ENCODE measurements at regions not wholly inside any gene's neighbourhood (a gene's known extent, or its start where the extent isn't known, plus 50 kb on each side); places are given as distances from the start of the nearest gene placed in this dataset.

- no peaks in the 10 kb centered on the region for H3K27me3 ChIP-seq (ENCODE audit: control insufficient read depth, insufficient read depth, low read length, poor library complexity, severe bottlenecking)
- no peaks in the 10 kb centered on the region for H3K4me1 ChIP-seq (ENCODE audit: control insufficient read depth, insufficient read depth, low read length)
- no peaks in the 10 kb centered on the region for H3K36me3 ChIP-seq (ENCODE audit: control insufficient read depth, insufficient read depth, low read length)
- H3K27ac ChIP-seq (ENCODE audit: insufficient read depth, low read depth, low read length, poor library complexity, severe bottlenecking): no peak overlapping the region
- no peaks in the 10 kb centered on the region for H3K9me3 ChIP-seq (ENCODE audit: control insufficient read depth, low read length)
- H3K4me3 ChIP-seq (ENCODE audit: insufficient read depth, low read depth, low read length): no peak overlapping the region
These were observed 212.4 kb upstream of the USP25 start for GRCh38 chr21:15517394-15517793.

- no peak overlapping the region for H3K4me3 ChIP-seq (ENCODE audit: insufficient read depth, low read depth, low read length)
- no peaks in the 10 kb centered on the region for H3K4me1 ChIP-seq (ENCODE audit: control insufficient read depth, insufficient read depth, low read length)
- H3K9me3 ChIP-seq (ENCODE audit: control insufficient read depth, low read length): no peaks in the 10 kb centered on the region
- H3K27me3 ChIP-seq (ENCODE audit: control insufficient read depth, insufficient read depth, low read length, poor library complexity, severe bottlenecking): no peaks in the 10 kb centered on the region
- H3K36me3 ChIP-seq (ENCODE audit: control insufficient read depth, insufficient read depth, low read length): no peaks in the 10 kb centered on the region
- 85 to 94% methylated on average over 2 to 4 of the region's 4 CpGs for WGBS, 2 experiments
- no peak overlapping the region for H3K27ac ChIP-seq (ENCODE audit: insufficient read depth, low read depth, low read length, poor library complexity, severe bottlenecking)
These were observed 208.8 kb upstream of the USP25 start for GRCh38 chr21:15520811-15521643.

- no peaks in the 10 kb centered on the region for H3K4me1 ChIP-seq (ENCODE audit: control insufficient read depth, insufficient read depth, low read length)
- 92 to 96% methylated on average over 5 of the region's 5 CpGs for WGBS, 2 experiments
- no peaks in the 10 kb centered on the region for H3K27me3 ChIP-seq (ENCODE audit: control insufficient read depth, insufficient read depth, low read length, poor library complexity, severe bottlenecking)
- H3K27ac ChIP-seq (ENCODE audit: insufficient read depth, low read depth, low read length, poor library complexity, severe bottlenecking): no peak overlapping the region
- H3K9me3 ChIP-seq (ENCODE audit: control insufficient read depth, low read length): no peaks in the 10 kb centered on the region
- no peak overlapping the region for H3K4me3 ChIP-seq (ENCODE audit: insufficient read depth, low read depth, low read length)
- H3K36me3 ChIP-seq (ENCODE audit: control insufficient read depth, insufficient read depth, low read length): no peaks in the 10 kb centered on the region
These were observed 208.2 kb upstream of the USP25 start for GRCh38 chr21:15521644-15522001.

DNA sequence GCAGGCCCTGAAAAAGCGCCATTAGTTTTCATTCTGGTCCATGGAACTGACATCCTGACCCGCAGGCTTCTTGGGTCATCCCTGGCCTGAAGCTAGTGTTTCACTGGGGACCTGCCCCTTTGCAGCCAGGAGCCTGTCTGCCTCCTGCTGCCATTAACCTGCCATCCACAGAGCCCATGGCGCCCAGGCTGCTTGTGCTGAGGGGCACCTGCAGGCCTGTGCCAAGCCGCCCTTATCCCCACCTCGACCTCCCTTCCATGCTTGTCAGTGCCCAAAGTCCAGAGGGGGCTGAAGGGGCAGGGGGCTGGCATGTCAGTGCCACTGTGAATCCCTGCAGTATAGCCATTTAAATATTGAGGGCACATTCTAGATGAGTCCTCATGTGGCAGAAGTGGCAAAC, 207.6 kb upstream of the USP25 start:
- no peak overlapping the region for H3K27ac ChIP-seq (ENCODE audit: insufficient read depth, low read depth, low read length, poor library complexity, severe bottlenecking)
- H3K4me1 ChIP-seq (ENCODE audit: control insufficient read depth, insufficient read depth, low read length): no peaks in the 10 kb centered on the region
- no peaks in the 10 kb centered on the region for H3K36me3 ChIP-seq (ENCODE audit: control insufficient read depth, insufficient read depth, low read length)
- 93% methylated on average over 5 of the region's 5 CpGs for WGBS, 2 experiments
- no peak overlapping the region for H3K4me3 ChIP-seq (ENCODE audit: insufficient read depth, low read depth, low read length)
- H3K9me3 ChIP-seq (ENCODE audit: control insufficient read depth, low read length): no peaks in the 10 kb centered on the region
- H3K27me3 ChIP-seq (ENCODE audit: control insufficient read depth, insufficient read depth, low read length, poor library complexity, severe bottlenecking): no peaks in the 10 kb centered on the region

DNA sequence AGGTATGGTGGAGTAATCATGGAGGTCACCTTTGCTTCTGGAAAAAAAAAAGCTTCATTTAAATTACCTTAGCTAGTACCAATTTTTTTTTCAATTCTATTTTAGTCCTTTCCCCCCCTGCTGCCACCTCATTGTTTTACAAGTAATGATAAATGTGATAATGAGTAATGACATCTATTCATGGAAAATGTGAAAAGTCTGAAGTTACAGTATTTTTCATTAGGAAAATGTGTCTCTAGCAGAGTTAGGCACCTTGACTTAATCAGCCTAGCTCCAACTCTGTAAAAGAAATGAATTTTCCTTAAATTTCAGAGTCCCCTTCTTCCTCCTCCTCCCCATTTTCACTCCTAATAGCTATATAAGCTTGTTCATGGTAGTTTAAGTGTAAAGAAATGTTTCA, 204.9 kb upstream of the USP25 start:
- Histone ChIP-seq H3K36me3 (ENCODE audit: control insufficient read depth, insufficient read depth, low read length) (no peaks in the 10 kb centered on the region), H3K4me3 (ENCODE audit: insufficient read depth, low read depth, low read length) (no peak overlapping the region), H3K9me3 (ENCODE audit: control insufficient read depth, low read length) (no peaks in the 10 kb centered on the region), H3K27ac (ENCODE audit: insufficient read depth, low read depth, low read length, poor library complexity, severe bottlenecking) (no peak overlapping the region), H3K4me1 (ENCODE audit: control insufficient read depth, insufficient read depth, low read length) (no peaks in the 10 kb centered on the region), H3K27me3 (ENCODE audit: control insufficient read depth, insufficient read depth, low read length, poor library complexity, severe bottlenecking) (no peaks in the 10 kb centered on the region)

DNA sequence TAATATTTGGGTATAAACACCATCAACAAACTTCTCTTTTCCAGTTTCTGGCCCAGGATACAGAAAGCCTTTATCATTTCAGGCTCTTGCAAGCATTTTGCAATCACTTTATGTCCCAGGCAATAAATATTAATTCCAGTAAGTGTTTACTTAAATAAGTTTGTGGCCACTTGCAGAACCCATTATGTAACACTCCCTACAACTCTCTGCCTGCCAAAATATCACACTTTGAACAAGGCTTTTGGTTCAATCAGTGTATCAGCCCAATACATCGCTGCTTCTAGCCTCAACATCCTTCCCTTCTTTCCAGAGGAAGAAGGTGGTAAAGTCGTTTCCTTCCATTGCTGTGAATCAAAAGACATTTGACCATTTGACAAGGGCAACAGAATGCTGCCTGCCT, 203.0 kb upstream of the USP25 start:
- WGBS, 2 experiments: 97 to 100% methylated on average over 2 of the region's 2 CpGs

DNA sequence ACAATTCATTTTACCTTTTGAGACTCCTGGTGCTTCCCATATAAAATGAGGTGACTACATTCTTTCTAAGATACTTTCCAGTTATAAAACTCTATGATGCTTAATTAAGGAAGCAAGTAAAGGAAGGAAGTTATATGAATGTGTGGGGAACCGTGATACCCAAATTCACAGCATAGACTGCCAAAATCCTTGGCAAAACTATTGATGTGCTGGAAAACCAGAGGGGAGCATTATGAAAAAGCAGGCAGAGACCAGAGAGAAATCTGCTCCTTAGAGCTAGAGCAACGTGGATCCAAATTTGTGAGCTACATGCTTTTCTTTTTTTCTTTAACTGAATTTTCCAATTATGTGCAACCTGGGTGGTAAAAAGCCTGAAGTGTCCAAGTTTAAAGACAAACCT, 201.4 kb upstream of the USP25 start:
- Histone ChIP-seq H3K4me3 (ENCODE audit: insufficient read depth, low read depth, low read length) (no peak overlapping the region), H3K36me3 (ENCODE audit: control insufficient read depth, insufficient read depth, low read length) (no peaks in the 10 kb centered on the region), H3K27me3 (ENCODE audit: control insufficient read depth, insufficient read depth, low read length, poor library complexity, severe bottlenecking) (no peaks in the 10 kb centered on the region), H3K27ac (ENCODE audit: insufficient read depth, low read depth, low read length, poor library complexity, severe bottlenecking) (no peak overlapping the region), H3K9me3 (ENCODE audit: control insufficient read depth, low read length) (no peaks in the 10 kb centered on the region), H3K4me1 (ENCODE audit: control insufficient read depth, insufficient read depth, low read length) (no peaks in the 10 kb centered on the region)
- WGBS, 2 experiments: 91 to 92% methylated on average over 2 of the region's 2 CpGs

More for the DNA sequence above, 203.0 kb upstream of the USP25 start:
- H3K27me3 ChIP-seq (ENCODE audit: control insufficient read depth, insufficient read depth, low read length, poor library complexity, severe bottlenecking): no peaks in the 10 kb centered on the region
- no peak overlapping the region for H3K27ac ChIP-seq (ENCODE audit: insufficient read depth, low read depth, low read length, poor library complexity, severe bottlenecking)
- no peaks in the 10 kb centered on the region for H3K4me1 ChIP-seq (ENCODE audit: control insufficient read depth, insufficient read depth, low read length)
- no peaks in the 10 kb centered on the region for H3K9me3 ChIP-seq (ENCODE audit: control insufficient read depth, low read length)
- H3K36me3 ChIP-seq (ENCODE audit: control insufficient read depth, insufficient read depth, low read length): no peaks in the 10 kb centered on the region
- no peak overlapping the region for H3K4me3 ChIP-seq (ENCODE audit: insufficient read depth, low read depth, low read length)

GRCh38 chr21:15531986-15532385, 197.8 kb upstream of the USP25 start:
- no peaks in the 10 kb centered on the region for H3K27me3 ChIP-seq (ENCODE audit: control insufficient read depth, insufficient read depth, low read length, poor library complexity, severe bottlenecking)
- WGBS, 2 experiments: 91 to 93% methylated on average over 3 of the region's 3 CpGs
- no peak overlapping the region for H3K4me3 ChIP-seq (ENCODE audit: insufficient read depth, low read depth, low read length)
- H3K36me3 ChIP-seq (ENCODE audit: control insufficient read depth, insufficient read depth, low read length): no peaks in the 10 kb centered on the region
- no peaks in the 10 kb centered on the region for H3K9me3 ChIP-seq (ENCODE audit: control insufficient read depth, low read length)
- no peaks in the 10 kb centered on the region for H3K4me1 ChIP-seq (ENCODE audit: control insufficient read depth, insufficient read depth, low read length)
- no peak overlapping the region for H3K27ac ChIP-seq (ENCODE audit: insufficient read depth, low read depth, low read length, poor library complexity, severe bottlenecking)

DNA sequence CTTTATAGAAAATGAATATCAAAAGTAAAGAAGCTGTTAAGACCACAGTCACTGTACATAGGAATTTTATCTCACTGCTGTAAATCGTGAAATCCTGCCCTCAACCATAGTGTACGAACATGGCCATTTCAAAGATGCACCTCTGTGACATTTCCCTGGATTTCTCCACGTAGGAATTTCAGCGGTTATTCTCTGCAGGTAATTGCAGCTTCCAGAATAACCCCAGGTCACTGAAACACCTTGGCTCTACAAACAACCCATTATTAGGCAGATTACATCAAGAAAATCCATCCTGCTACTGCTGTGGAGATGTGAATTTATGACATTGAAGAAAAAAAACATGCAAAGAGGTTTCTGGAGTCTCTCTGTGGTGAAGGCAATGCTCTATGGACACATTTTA, 196.2 kb upstream of the USP25 start:
- Histone ChIP-seq H3K27me3 (ENCODE audit: control insufficient read depth, insufficient read depth, low read length, poor library complexity, severe bottlenecking) (no peaks in the 10 kb centered on the region), H3K36me3 (ENCODE audit: control insufficient read depth, insufficient read depth, low read length) (no peaks in the 10 kb centered on the region), H3K4me1 (ENCODE audit: control insufficient read depth, insufficient read depth, low read length) (no peaks in the 10 kb centered on the region), H3K9me3 (ENCODE audit: control insufficient read depth, low read length) (no peaks in the 10 kb centered on the region), H3K4me3 (ENCODE audit: insufficient read depth, low read depth, low read length) (no peak overlapping the region), H3K27ac (ENCODE audit: insufficient read depth, low read depth, low read length, poor library complexity, severe bottlenecking) (no peak overlapping the region)
- WGBS, 2 experiments: 87 to 93% methylated on average over 4 of the region's 4 CpGs

DNA sequence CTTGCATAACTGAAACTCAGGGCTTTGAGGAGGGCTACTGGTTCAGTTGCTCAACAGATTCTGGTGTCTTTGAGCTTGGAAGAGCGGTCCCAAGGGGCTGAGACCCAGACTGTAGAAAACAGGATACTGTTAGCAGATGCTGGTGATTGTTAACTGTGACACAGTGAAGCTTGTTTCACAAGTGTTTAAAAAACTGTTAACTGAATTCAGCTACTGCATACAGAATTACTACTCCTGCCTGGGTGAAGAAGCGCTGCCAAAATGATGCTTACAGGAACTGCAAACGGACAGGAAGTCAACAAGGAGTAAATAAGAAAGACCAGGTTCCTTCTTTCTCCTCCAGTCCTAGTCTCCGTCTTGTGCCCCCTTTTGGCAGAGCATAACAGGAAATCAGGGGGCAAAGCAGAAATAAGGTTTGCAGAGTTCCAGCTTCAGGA, 195.3 kb upstream of the USP25 start:
- Histone ChIP-seq H3K27me3 (ENCODE audit: control insufficient read depth, insufficient read depth, low read length, poor library complexity, severe bottlenecking) (no peaks in the 10 kb centered on the region), H3K36me3 (ENCODE audit: control insufficient read depth, insufficient read depth, low read length) (no peaks in the 10 kb centered on the region), H3K9me3 (ENCODE audit: control insufficient read depth, low read length) (no peaks in the 10 kb centered on the region), H3K4me1 (ENCODE audit: control insufficient read depth, insufficient read depth, low read length) (no peaks in the 10 kb centered on the region), H3K4me3 (ENCODE audit: insufficient read depth, low read depth, low read length) (no peak overlapping the region), H3K27ac (ENCODE audit: insufficient read depth, low read depth, low read length, poor library complexity, severe bottlenecking) (no peak overlapping the region)
- 87 to 89% methylated on average over 4 of the region's 4 CpGs for WGBS, 2 experiments

DNA sequence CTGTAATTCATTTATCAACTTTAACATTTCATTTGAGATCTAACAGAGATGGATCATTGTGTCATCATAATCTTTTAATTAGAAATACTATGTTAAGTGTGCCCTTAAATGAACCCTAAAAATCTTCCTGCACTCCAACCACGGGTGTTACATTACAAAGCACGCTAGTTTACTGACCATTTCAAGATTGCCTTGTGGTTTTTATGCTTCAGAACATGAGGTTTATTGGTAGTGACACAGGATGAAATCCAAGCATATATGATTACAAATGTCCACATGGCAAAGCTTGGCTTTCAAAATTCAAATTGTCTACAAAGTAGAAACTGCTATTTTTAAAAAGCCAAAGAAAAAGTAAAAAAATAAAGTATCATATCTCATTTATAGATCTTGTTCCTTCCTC, 190.4 kb upstream of the USP25 start:
- 95 to 97% methylated on average over 2 of the region's 2 CpGs for WGBS, 2 experiments
- Histone ChIP-seq H3K36me3 (ENCODE audit: control insufficient read depth, insufficient read depth, low read length) (no peaks in the 10 kb centered on the region), H3K4me3 (ENCODE audit: insufficient read depth, low read depth, low read length) (no peak overlapping the region), H3K27me3 (ENCODE audit: control insufficient read depth, insufficient read depth, low read length, poor library complexity, severe bottlenecking) (no peaks in the 10 kb centered on the region), H3K9me3 (ENCODE audit: control insufficient read depth, low read length) (no peaks in the 10 kb centered on the region), H3K27ac (ENCODE audit: insufficient read depth, low read depth, low read length, poor library complexity, severe bottlenecking) (no peak overlapping the region), H3K4me1 (ENCODE audit: control insufficient read depth, insufficient read depth, low read length) (no peaks in the 10 kb centered on the region)
